Breast epithelium (tissue), 3 donors: ENCODE measurements at regions not wholly inside any gene's neighbourhood (a gene's known extent, or its start where the extent isn't known, plus 50 kb on each side); places are given as distances from the start of the nearest gene placed in this dataset.

Source experiments
- POLR2A ChIP-seq: fragments of 450-650 bp; IDR thresholded peaks from one replicate; pipeline ENCODE4 v1.6.1; 2016; ENCODE audit warnings: antibody characterized with exemption, mild to moderate bottlenecking, moderate library complexity
- TF ChIP-seq, protein P1 (sequence below), 3 donors: fragments of 450-650 bp; IDR thresholded peaks; one replicate each; pipeline ENCODE4 v1.5.1; 2016 to 2017; ENCODE audit warnings: antibody characterized with exemption in 3 of 3, mild to moderate bottlenecking in 3 of 3, moderate library complexity in 3 of 3

DNA sequence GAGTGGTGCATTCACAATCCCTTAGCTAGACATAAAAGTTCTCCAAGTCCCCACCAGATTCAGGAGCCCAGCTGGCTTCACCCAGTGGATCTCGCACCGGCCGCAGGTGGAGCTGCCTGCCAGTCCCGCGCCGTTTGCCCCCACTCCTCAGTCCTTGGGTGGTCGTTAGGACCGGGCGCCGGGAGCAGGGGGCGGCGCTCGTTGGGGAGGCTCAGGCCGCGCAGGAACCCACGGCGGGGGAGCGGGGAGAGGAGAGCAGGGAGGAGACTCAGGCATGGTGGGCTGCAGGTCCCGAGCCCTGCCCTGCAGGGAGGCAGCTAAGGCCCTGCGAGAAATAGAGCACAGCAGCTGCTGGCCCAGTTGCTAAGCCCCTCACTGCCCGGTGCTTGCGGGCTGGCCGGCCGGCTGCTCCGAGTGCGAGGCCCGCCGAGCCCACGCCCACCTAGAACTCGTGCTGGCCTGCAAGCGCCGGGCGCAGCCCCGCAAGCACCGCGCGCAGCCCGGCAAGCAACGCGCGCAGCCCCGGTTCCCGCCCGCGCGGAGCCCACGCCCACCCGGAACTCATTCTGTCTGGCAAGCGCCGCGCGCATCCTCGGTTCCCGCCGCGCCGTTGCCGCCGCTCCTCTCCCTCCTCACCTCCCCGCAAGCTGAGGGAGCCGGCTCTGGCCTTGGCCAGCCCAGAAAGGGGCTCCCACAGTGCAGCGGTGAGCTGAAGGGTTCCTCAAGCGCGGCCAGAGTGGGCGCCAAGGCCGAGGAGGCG, 153.5 kb downstream of the SLC7A11 start:
- TF ChIP-seq POLR2A, result no peak
- TF ChIP-seq, protein P1, sequence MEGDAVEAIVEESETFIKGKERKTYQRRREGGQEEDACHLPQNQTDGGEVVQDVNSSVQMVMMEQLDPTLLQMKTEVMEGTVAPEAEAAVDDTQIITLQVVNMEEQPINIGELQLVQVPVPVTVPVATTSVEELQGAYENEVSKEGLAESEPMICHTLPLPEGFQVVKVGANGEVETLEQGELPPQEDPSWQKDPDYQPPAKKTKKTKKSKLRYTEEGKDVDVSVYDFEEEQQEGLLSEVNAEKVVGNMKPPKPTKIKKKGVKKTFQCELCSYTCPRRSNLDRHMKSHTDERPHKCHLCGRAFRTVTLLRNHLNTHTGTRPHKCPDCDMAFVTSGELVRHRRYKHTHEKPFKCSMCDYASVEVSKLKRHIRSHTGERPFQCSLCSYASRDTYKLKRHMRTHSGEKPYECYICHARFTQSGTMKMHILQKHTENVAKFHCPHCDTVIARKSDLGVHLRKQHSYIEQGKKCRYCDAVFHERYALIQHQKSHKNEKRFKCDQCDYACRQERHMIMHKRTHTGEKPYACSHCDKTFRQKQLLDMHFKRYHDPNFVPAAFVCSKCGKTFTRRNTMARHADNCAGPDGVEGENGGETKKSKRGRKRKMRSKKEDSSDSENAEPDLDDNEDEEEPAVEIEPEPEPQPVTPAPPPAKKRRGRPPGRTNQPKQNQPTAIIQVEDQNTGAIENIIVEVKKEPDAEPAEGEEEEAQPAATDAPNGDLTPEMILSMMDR (IDR thresholded peaks at IDR 0.05), result no peak
